ENCODE measurements at regions not wholly inside any gene's neighbourhood (a gene's known extent, or its start where the extent isn't known, plus 50 kb on each side); places are given as distances from the start of the nearest gene placed in this dataset.

DNA sequence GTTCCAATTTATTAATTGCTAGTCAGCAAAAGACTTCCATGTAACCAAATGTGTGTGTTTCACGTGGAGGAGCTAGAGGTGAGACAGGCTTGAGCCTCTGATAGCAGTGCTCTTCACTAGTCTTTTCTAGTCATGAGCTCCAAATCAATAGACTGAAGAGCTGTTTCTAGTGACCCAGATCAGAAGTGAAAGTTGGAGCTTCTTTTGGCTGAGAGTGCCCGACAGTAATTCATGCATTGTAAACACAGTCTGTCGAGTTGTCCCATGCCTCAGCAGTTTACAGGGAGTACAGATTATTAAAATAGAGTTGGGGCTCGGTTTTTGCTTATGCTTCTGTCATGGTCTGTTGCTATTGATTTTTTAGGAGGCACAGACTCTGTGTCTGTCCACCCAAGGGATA is 793.1 kb downstream of the DTWD2 start:
- Histone ChIP-seq H3K9me3 (replicated peaks; ENCODE audit: control insufficient read depth, insufficient read depth, low read length) (peaks cover 2% of the 10 kb centered on the region), H3K4me3 (replicated peaks in 1 of 3; ENCODE audit: insufficient read depth in 1 of 3, low read depth in 1 of 3, low read length in 3 of 3) (no peak overlapping the region), H3K9ac (replicated peaks; ENCODE audit: extremely low read depth, insufficient read depth, low read length) (no peak overlapping the region), H3K27ac (ENCODE audit: insufficient read depth, low read depth, low read length) (no peak overlapping the region), H3K9me1 (replicated peaks; ENCODE audit: control insufficient read depth, extremely low read depth, insufficient read depth, low read length) (no peaks in the 10 kb centered on the region), H3K4me1 (ENCODE audit: control insufficient read depth, extremely low read depth, insufficient read depth, low read length) (no peaks in the 10 kb centered on the region), H2AFZ (ENCODE audit: low read depth, low read length) (no peak overlapping the region), H3K27me3 (ENCODE audit: control insufficient read depth in 2 of 2, insufficient read depth in 2 of 2, low read length in 2 of 2) (no peaks in the 10 kb centered on the region), H3K4me2 (ENCODE audit: insufficient read depth, low read length) (no peak overlapping the region), H3K79me2 (ENCODE audit: control insufficient read depth, insufficient read depth, low read length) (no peaks in the 10 kb centered on the region), H3K36me3 (ENCODE audit: control insufficient read depth in 2 of 2, extremely low read depth in 1 of 2, insufficient read depth in 2 of 2, low read length in 2 of 2) (no peaks in the 10 kb centered on the region), H4K20me1 (replicated peaks; ENCODE audit: control insufficient read depth, extremely low read depth, insufficient read depth, low read length) (no peaks in the 10 kb centered on the region)
- FAIRE-seq (no peak), DNase-seq (ENCODE audit: low read depth, low spot score) (no peak)
- no peak for TF ChIP-seq FOS (IDR thresholded peaks at IDR 0.05; ENCODE audit: borderline replicate concordance, insufficient read depth, low read length)
- no peak for TF ChIP-seq POLR2AphosphoS5 (IDR thresholded peaks at IDR 0.05; ENCODE audit: insufficient read depth, low read depth, low read length)
- no peak for TF ChIP-seq MYC (IDR thresholded peaks at IDR 0.05; ENCODE audit: low read depth, low read length)
- TF ChIP-seq JUN (IDR thresholded peaks at IDR 0.05; ENCODE audit: borderline replicate concordance, insufficient read depth, insufficient read length, low read depth): no peak
- TF ChIP-seq, protein P1, sequence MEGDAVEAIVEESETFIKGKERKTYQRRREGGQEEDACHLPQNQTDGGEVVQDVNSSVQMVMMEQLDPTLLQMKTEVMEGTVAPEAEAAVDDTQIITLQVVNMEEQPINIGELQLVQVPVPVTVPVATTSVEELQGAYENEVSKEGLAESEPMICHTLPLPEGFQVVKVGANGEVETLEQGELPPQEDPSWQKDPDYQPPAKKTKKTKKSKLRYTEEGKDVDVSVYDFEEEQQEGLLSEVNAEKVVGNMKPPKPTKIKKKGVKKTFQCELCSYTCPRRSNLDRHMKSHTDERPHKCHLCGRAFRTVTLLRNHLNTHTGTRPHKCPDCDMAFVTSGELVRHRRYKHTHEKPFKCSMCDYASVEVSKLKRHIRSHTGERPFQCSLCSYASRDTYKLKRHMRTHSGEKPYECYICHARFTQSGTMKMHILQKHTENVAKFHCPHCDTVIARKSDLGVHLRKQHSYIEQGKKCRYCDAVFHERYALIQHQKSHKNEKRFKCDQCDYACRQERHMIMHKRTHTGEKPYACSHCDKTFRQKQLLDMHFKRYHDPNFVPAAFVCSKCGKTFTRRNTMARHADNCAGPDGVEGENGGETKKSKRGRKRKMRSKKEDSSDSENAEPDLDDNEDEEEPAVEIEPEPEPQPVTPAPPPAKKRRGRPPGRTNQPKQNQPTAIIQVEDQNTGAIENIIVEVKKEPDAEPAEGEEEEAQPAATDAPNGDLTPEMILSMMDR (IDR thresholded peaks at IDR 0.05; ENCODE audit: extremely low read depth in 1 of 2, insufficient read depth in 1 of 2, low read depth in 1 of 2, low read length in 2 of 2): no peak
- no peak for TF ChIP-seq GATA2 (IDR thresholded peaks at IDR 0.05; ENCODE audit: insufficient read depth, insufficient read length, low read depth, low read length)
- TF ChIP-seq POLR2A (IDR thresholded peaks at IDR 0.05; ENCODE audit: low read depth, low read length): no peak
- no peak for TF ChIP-seq EZH2 (IDR thresholded peaks at IDR 0.05; ENCODE audit: borderline replicate concordance, low read depth, low read length, severe bottlenecking)
- TF ChIP-seq, protein P2, sequence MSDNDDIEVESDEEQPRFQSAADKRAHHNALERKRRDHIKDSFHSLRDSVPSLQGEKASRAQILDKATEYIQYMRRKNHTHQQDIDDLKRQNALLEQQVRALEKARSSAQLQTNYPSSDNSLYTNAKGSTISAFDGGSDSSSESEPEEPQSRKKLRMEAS (IDR thresholded peaks at IDR 0.05; ENCODE audit: insufficient read depth, insufficient read length): no peak
- ChIA-PET CTCF (no interaction called here), POLR2A (no interaction called here)
- dilution Hi-C loops (cut with MboI; ENCODE audit: extremely low pct_ligation_motif_present, low sequenced_read_pairs): no loop called here
- BruUV-seq (replicated peaks): no TSS peak
- intact Hi-C loops (cut with micrococcal nuclease): no loop called here
